HFF-Myc (cell line): ENCODE measurements at regions not wholly inside any gene's neighbourhood (a gene's known extent, or its start where the extent isn't known, plus 50 kb on each side); places are given as distances from the start of the nearest gene placed in this dataset.
"Not testable (repeated sequence)": the region's sequence is repeated elsewhere in the genome, so short reads cannot be mapped to it uniquely, and the experiment has no call there.

Source experiments
- DNase-seq: peaks from one replicate; pipeline ENCODE4 v3.0.0-alpha.2; 2011; ENCODE audit warnings: low read depth; ENCODE audit errors: extremely low read depth
- H3K4me3 ChIP-seq: replicated peaks from 2 replicates; pipeline ENCODE4 v1.5.1; 2011; ENCODE audit warnings: low read depth, mild to moderate bottlenecking, control low read depth, low read length
- CTCF ChIP-seq: IDR thresholded peaks from 2 replicates; pipeline ENCODE4 v1.5.1; 2012; ENCODE audit warnings: mild to moderate bottlenecking, low read depth, low read length, control low read depth; ENCODE audit errors: missing control alignments

- DNase-seq: no peak
- no peak overlapping the region for H3K4me3 ChIP-seq
- no peak for TF ChIP-seq CTCF
Measured at GRCh38 chr20:26243731-26244130, 547.1 kb upstream of the ZNF337 start.

GRCh38 chr20:26220609-26221008 is 524.0 kb upstream of the ZNF337 start:
- not testable (repeated sequence) for H3K4me3 ChIP-seq, DNase-seq

- not testable (repeated sequence) for DNase-seq, H3K4me3 ChIP-seq
Measured at GRCh38 chr20:26219546-26219945, 522.9 kb upstream of the ZNF337 start.

- no peak for TF ChIP-seq CTCF
- no peak overlapping the region for H3K4me3 ChIP-seq
- DNase-seq: no peak
Measured at GRCh38 chr20:26218301-26218700, 521.6 kb upstream of the ZNF337 start.

- DNase-seq: no peak
- no peak overlapping the region for H3K4me3 ChIP-seq
- no peak for TF ChIP-seq CTCF
Measured at GRCh38 chr20:26216025-26216424, 519.4 kb upstream of the ZNF337 start.

- no peak overlapping the region for H3K4me3 ChIP-seq
- TF ChIP-seq CTCF: no peak
- no peak for DNase-seq
Measured at GRCh38 chr20:26214991-26215390, 518.3 kb upstream of the ZNF337 start.

- no peak overlapping the region for H3K4me3 ChIP-seq
- TF ChIP-seq CTCF: no peak
- DNase-seq: no peak
Measured at GRCh38 chr20:26209171-26209941, 512.7 kb upstream of the ZNF337 start.
